Karpas-422 (cell line): ENCODE measurements at regions not wholly inside any gene's neighbourhood (a gene's known extent, or its start where the extent isn't known, plus 50 kb on each side); places are given as distances from the start of the nearest gene placed in this dataset.

ENCODE experiments used
- DNase-seq: peaks from one replicate; pipeline ENCODE4 v3.0.0-alpha.2; 2015
- H2AFZ ChIP-seq: fragments of 200-600 bp; sonication (generic); 2 replicates; pipeline ENCODE4 v1.6.1; 2014; ENCODE audit warnings: antibody characterized with exemption, low read length, mixed read lengths
- H3K27ac ChIP-seq: fragments of 200-600 bp; sonication (generic); 2 replicates; pipeline ENCODE4 v1.5.1; 2014; ENCODE audit warnings: mild to moderate bottlenecking, low read length, moderate library complexity
- H3K27me3 ChIP-seq: fragments of 200-600 bp; sonication (generic); 2 replicates; pipeline ENCODE4 v1.6.1; 2014; ENCODE audit warnings: low read length, mixed read lengths
- H3K36me3 ChIP-seq: fragments of 200-600 bp; sonication (generic); 2 replicates; pipeline ENCODE4 v1.6.1; 2014; ENCODE audit warnings: low read length, mixed read lengths; ENCODE audit not compliant: insufficient read depth
- H3K4me1 ChIP-seq: fragments of 200-600 bp; sonication (generic); 2 replicates; pipeline ENCODE4 v1.6.1; 2014; ENCODE audit warnings: mild to moderate bottlenecking, low read length, mixed read lengths
- H3K4me2 ChIP-seq: fragments of 200-600 bp; sonication (generic); 2 replicates; pipeline ENCODE4 v1.6.1; 2014; ENCODE audit warnings: low read length, low read depth, mild to moderate bottlenecking; ENCODE audit not compliant: poor library complexity, severe bottlenecking
- H3K4me3 ChIP-seq: fragments of 200-600 bp; sonication (generic); 2 replicates; pipeline ENCODE4 v1.5.1; 2014; ENCODE audit warnings: mild to moderate bottlenecking, antibody characterized with exemption, low read length, mixed read lengths
- H3K79me2 ChIP-seq: fragments of 200-600 bp; sonication (generic); 2 replicates; pipeline ENCODE4 v1.6.1; 2014; ENCODE audit warnings: mild to moderate bottlenecking, low read length, mixed read lengths
- H3K9ac ChIP-seq: fragments of 200-600 bp; sonication (generic); 2 replicates; pipeline ENCODE4 v1.6.0; 2014; ENCODE audit warnings: low read length
- H3K9me2 ChIP-seq: fragments of 200-600 bp; sonication (generic), shearing (Covaris generic); replicated peaks from 2 replicates; pipeline ENCODE4 v1.6.0; 2014; ENCODE audit warnings: mild to moderate bottlenecking, low read length, moderate library complexity; ENCODE audit not compliant: insufficient read depth
- H3K9me3 ChIP-seq: fragments of 300-700, 200-600 bp; sonication (generic); 2 replicates; pipeline ENCODE4 v1.6.1; 2014; ENCODE audit warnings: low read length, mixed read lengths
- H4K20me1 ChIP-seq: fragments of 200-600 bp; sonication (generic); 2 replicates; pipeline ENCODE4 v1.6.1; 2014; ENCODE audit warnings: mild to moderate bottlenecking, antibody characterized with exemption, low read length, low read depth; ENCODE audit not compliant: insufficient read depth

- no peak for DNase-seq
- Histone ChIP-seq H3K4me3 (no peak overlapping the region), H3K27me3 (no peaks in the 10 kb centered on the region), H3K36me3 (no peaks in the 10 kb centered on the region), H3K79me2 (no peaks in the 10 kb centered on the region), H3K9me3 (peaks cover 37% of the 10 kb centered on the region; the same call in 1 of the 2 replicates), H3K9ac (no peak overlapping the region), H3K4me1 (no peaks in the 10 kb centered on the region), H4K20me1 (no peaks in the 10 kb centered on the region), H3K9me2 (no peaks in the 10 kb centered on the region), H3K27ac (no peak overlapping the region), H3K4me2 (no peak overlapping the region), H2AFZ (no peak overlapping the region)
These were observed 816.9 kb upstream of the POT1 start for GRCh38 chr7:125746510-125746909.

- Histone ChIP-seq H3K27me3 (no peaks in the 10 kb centered on the region), H2AFZ (no peak overlapping the region), H3K4me1 (no peaks in the 10 kb centered on the region), H3K9me3 (peaks cover 13% of the 10 kb centered on the region; the same call in 1 of the 2 replicates), H3K9ac (no peak overlapping the region), H3K4me3 (no peak overlapping the region), H3K9me2 (no peaks in the 10 kb centered on the region; the same call in 1 of the 2 replicates), H3K79me2 (no peaks in the 10 kb centered on the region), H3K4me2 (no peak overlapping the region), H3K36me3 (no peaks in the 10 kb centered on the region), H3K27ac (no peak overlapping the region), H4K20me1 (no peaks in the 10 kb centered on the region)
- DNase-seq, result no peak
These were observed 797.6 kb upstream of the POT1 start for GRCh38 chr7:125727215-125727614.

DNA sequence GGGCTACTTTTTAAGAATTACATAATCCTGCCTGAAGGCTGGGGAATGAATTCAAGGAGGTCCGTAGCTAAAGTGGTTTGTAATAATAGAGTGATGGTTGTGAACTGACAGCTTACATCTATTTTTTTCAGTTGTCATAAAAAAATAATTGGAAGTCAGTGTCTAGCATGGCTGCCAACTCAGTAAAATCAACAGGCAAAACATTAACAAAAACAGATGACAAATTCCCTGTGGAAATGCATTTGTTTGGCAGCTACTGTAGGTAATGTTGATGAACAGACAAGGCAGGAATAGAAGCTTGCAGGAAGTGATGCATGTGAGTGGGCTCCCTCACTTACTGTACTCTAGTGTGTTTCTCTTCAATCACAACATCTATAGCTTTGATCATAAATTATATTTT is 766.0 kb upstream of the POT1 start:
- Histone ChIP-seq H3K4me1 (no peaks in the 10 kb centered on the region), H3K79me2 (no peaks in the 10 kb centered on the region), H2AFZ (no peak overlapping the region), H4K20me1 (no peaks in the 10 kb centered on the region), H3K4me3 (no peak overlapping the region), H3K27ac (no peak overlapping the region), H3K36me3 (no peaks in the 10 kb centered on the region), H3K4me2 (no peak overlapping the region), H3K9ac (no peak overlapping the region), H3K9me3 (peaks cover 14% of the 10 kb centered on the region), H3K9me2 (no peaks in the 10 kb centered on the region), H3K27me3 (no peaks in the 10 kb centered on the region)
- DNase-seq, result no peak

GRCh38 chr7:125683156-125683555 is 753.5 kb upstream of the POT1 start:
- Histone ChIP-seq H3K9ac (no peak overlapping the region), H3K4me2 (no peak overlapping the region), H2AFZ (no peak overlapping the region), H3K4me1 (no peaks in the 10 kb centered on the region), H4K20me1 (no peaks in the 10 kb centered on the region), H3K36me3 (no peaks in the 10 kb centered on the region), H3K79me2 (no peaks in the 10 kb centered on the region), H3K27ac (no peak overlapping the region), H3K27me3 (no peaks in the 10 kb centered on the region), H3K4me3 (no peak overlapping the region), H3K9me2 (no peaks in the 10 kb centered on the region), H3K9me3 (peaks cover 9% of the 10 kb centered on the region)
- no peak for DNase-seq

GRCh38 chr7:125681508-125681907 is 751.9 kb upstream of the POT1 start:
- Histone ChIP-seq H3K9ac (no peak overlapping the region), H3K27me3 (no peaks in the 10 kb centered on the region), H3K79me2 (no peaks in the 10 kb centered on the region), H3K4me2 (no peak overlapping the region), H3K9me3 (peaks cover 10% of the 10 kb centered on the region), H2AFZ (no peak overlapping the region), H3K36me3 (no peaks in the 10 kb centered on the region), H3K4me3 (no peak overlapping the region), H4K20me1 (no peaks in the 10 kb centered on the region), H3K4me1 (no peaks in the 10 kb centered on the region), H3K9me2 (no peaks in the 10 kb centered on the region), H3K27ac (no peak overlapping the region)
- no peak for DNase-seq

GRCh38 chr7:125678771-125679170 is 749.1 kb upstream of the POT1 start:
- Histone ChIP-seq H3K9me3 (peaks cover 14% of the 10 kb centered on the region), H3K27ac (no peak overlapping the region), H3K4me1 (no peaks in the 10 kb centered on the region), H4K20me1 (no peaks in the 10 kb centered on the region), H3K27me3 (no peaks in the 10 kb centered on the region), H2AFZ (no peak overlapping the region), H3K36me3 (no peaks in the 10 kb centered on the region), H3K4me2 (no peak overlapping the region), H3K79me2 (no peaks in the 10 kb centered on the region), H3K9me2 (no peaks in the 10 kb centered on the region), H3K9ac (no peak overlapping the region), H3K4me3 (no peak overlapping the region)
- no peak for DNase-seq

DNA sequence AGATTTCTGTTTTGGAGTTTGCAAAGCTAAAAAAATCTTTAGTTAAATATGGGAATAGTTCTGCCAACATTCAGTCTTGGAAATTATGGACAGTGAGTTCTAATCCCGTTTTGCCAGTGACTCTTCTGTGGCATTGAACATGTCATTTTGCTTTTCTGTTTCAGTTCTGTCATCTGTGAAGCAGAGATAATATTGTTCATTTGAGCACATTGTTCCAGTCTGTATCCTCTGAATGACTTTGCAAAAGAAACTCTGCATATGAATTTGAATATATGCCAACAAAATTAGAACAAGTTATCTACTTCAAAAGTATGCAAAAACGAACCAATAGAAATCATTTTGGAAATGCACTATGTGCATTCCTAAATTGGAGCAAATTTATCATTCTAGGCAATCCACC is 746.0 kb upstream of the POT1 start:
- Histone ChIP-seq H3K36me3 (no peaks in the 10 kb centered on the region), H3K4me3 (no peak overlapping the region), H3K27ac (no peak overlapping the region), H3K27me3 (no peaks in the 10 kb centered on the region), H3K9ac (no peak overlapping the region), H3K4me2 (no peak overlapping the region), H4K20me1 (no peaks in the 10 kb centered on the region), H3K79me2 (no peaks in the 10 kb centered on the region), H3K9me3 (peaks cover 7% of the 10 kb centered on the region; the same call in 1 of the 2 replicates), H2AFZ (no peak overlapping the region), H3K9me2 (no peaks in the 10 kb centered on the region), H3K4me1 (no peaks in the 10 kb centered on the region)
- DNase-seq, result no peak

DNA sequence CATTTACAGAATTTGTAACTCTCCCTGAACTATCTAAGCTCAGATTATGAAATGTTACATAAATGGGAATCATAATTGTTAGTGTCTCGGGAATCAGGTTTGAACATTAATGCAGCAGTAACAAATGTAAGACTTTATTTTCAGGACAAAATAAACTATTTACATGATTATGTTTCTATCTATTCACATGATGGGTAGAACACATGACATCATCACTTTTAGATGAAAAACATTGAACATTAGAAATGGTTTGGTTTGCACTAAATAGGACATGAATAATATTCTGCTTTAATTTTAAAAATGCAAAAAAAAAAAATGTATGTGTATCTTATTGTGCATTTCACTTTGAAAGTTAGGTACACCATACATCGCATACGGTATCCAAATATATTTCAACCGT is 745.5 kb upstream of the POT1 start:
- H3K4me1 ChIP-seq, result no peaks in the 10 kb centered on the region
- H3K4me2 ChIP-seq, result no peak overlapping the region
- H2AFZ ChIP-seq, result no peak overlapping the region
- no peaks in the 10 kb centered on the region for H3K36me3 ChIP-seq
- no peaks in the 10 kb centered on the region for H3K27me3 ChIP-seq
- no peak overlapping the region for H3K27ac ChIP-seq
- DNase-seq, result no peak
- H3K4me3 ChIP-seq, result no peak overlapping the region
- H3K9me2 ChIP-seq, result no peaks in the 10 kb centered on the region
- H3K9ac ChIP-seq, result no peak overlapping the region
- H4K20me1 ChIP-seq, result no peaks in the 10 kb centered on the region
- H3K9me3 ChIP-seq, result peaks cover 7% of the 10 kb centered on the region; the same call in 1 of the 2 replicates
- no peaks in the 10 kb centered on the region for H3K79me2 ChIP-seq
